Testis (tissue), 2 donors: ENCODE measurements at regions not wholly inside any gene's neighbourhood (a gene's known extent, or its start where the extent isn't known, plus 50 kb on each side); places are given as distances from the start of the nearest gene placed in this dataset.

Source experiments
- DNase-seq: peaks from one replicate; pipeline ENCODE4 v3.0.0-alpha.2; 2019
- H3K27ac ChIP-seq, 2 donors: fragments of 200-600 bp; sonication (generic); one replicate each; pipeline ENCODE4 v1.5.1; 2019
- H3K27me3 ChIP-seq: fragments of 200-600 bp; sonication (generic); one replicate; pipeline ENCODE4 v1.5.1; 2019
- H3K36me3 ChIP-seq: fragments of 200-600 bp; sonication (generic); one replicate; pipeline ENCODE4 v1.5.1; 2017; ENCODE audit warnings: low read depth; ENCODE audit errors: missing control alignments
- H3K4me1 ChIP-seq: fragments of 200-600 bp; sonication (generic); one replicate; pipeline ENCODE4 v1.5.1; 2019
- H3K4me3 ChIP-seq, 2 donors: fragments of 200-600 bp; sonication (generic); one replicate each; pipeline ENCODE4 v1.5.1; 2017 to 2019
- H3K9me3 ChIP-seq: fragments of 200-600 bp; sonication (generic); one replicate; pipeline ENCODE4 v1.5.1; 2017
- POLR2A ChIP-seq: fragments of 450-650 bp; IDR thresholded peaks from one replicate; pipeline ENCODE4 v1.6.1; 2017; ENCODE audit warnings: antibody characterized with exemption, mild to moderate bottlenecking, moderate library complexity
- WGBS, 2 donors: methylation state at CpG; one replicate each; pipeline ENCODE4 v1.1.5; 2018; 5-methylcytosine and 5-hydroxymethylcytosine counted together
- intact Hi-C: fragments of 100-400 bp; cut with DNase I; formaldehyde crosslinking; loops from one replicate; pipeline ENCODE4 v1.15.1; 2023; ENCODE audit warnings: low total_unique reads
- TF ChIP-seq, protein P1 (sequence below), 3 experiments: fragments of 450-650 bp in 2 of 3; fragments of 200-600 bp in 1 of 3; sonication (generic) in 1 of 3; IDR thresholded peaks; one replicate each; pipeline ENCODE4 v1.5.1; 2016 to 2019; ENCODE audit warnings: antibody characterized with exemption in 3 of 3, mild to moderate bottlenecking in 2 of 3, moderate library complexity in 1 of 3

DNA sequence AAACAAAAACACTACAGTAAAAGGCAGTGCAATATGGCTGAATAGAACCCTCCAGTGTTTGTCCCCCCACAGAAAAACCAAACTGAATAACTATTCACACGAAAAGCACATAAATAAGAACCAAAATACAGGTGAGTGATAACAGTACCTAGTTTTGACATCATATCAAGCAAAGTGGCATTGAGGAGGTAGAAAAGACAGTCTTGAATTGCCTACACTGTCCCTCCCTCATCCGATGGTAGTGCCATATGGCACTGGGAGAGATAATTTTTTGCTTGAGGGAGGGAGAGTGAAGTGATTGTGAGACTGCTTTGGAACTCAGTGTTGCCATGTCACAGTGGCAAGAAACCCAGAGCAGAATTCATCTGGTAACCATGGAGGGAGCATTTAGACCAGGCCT is 99.2 kb downstream of the GPR174 start:
- Histone ChIP-seq H3K4me1 (no peaks in the 10 kb centered on the region), H3K27ac (no peak overlapping the region), H3K27me3 (no peaks in the 10 kb centered on the region), H3K36me3 (no peaks in the 10 kb centered on the region), H3K9me3 (no peaks in the 10 kb centered on the region), H3K4me3 (no peak overlapping the region)
- no peak for TF ChIP-seq POLR2A
- TF ChIP-seq, protein P1, sequence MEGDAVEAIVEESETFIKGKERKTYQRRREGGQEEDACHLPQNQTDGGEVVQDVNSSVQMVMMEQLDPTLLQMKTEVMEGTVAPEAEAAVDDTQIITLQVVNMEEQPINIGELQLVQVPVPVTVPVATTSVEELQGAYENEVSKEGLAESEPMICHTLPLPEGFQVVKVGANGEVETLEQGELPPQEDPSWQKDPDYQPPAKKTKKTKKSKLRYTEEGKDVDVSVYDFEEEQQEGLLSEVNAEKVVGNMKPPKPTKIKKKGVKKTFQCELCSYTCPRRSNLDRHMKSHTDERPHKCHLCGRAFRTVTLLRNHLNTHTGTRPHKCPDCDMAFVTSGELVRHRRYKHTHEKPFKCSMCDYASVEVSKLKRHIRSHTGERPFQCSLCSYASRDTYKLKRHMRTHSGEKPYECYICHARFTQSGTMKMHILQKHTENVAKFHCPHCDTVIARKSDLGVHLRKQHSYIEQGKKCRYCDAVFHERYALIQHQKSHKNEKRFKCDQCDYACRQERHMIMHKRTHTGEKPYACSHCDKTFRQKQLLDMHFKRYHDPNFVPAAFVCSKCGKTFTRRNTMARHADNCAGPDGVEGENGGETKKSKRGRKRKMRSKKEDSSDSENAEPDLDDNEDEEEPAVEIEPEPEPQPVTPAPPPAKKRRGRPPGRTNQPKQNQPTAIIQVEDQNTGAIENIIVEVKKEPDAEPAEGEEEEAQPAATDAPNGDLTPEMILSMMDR (IDR thresholded peaks at IDR 0.05) = no peak
- intact Hi-C loops = no loop called here
- DNase-seq = no peak
- 74 to 78% methylated on average over 2 of the region's 2 CpGs for WGBS, 2 donors

DNA sequence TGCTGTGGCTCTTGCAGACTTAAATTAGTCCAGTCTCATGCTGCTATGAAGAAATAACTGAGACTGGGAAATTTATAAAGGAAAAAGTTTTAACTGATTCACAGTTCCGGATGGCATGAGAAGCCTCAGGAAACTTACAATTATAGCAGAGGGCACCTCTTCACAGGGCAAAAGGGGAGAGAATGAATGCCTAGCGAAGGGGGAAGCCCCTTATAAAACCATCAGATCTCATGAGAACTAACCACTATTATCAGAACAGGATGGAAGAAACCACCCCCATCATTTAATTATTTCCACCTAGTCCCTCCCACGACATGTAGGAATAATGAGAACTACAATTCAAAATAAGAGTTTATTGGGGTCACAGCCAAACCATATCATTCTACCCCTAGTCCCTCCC is 91.4 kb downstream of the GPR174 start:
- H3K4me3 ChIP-seq = no peak overlapping the region
- no peak for DNase-seq
- no peaks in the 10 kb centered on the region for H3K4me1 ChIP-seq
- WGBS, 2 donors = 37 to 74% methylated on average over 3 of the region's 3 CpGs
- no peak overlapping the region for H3K27ac ChIP-seq
- H3K36me3 ChIP-seq = no peaks in the 10 kb centered on the region
- TF ChIP-seq, protein P1 (IDR thresholded peaks at IDR 0.05) = no peak
- TF ChIP-seq POLR2A = no peak
- no peaks in the 10 kb centered on the region for H3K9me3 ChIP-seq
- intact Hi-C loops = no loop called here
- H3K27me3 ChIP-seq = no peaks in the 10 kb centered on the region

DNA sequence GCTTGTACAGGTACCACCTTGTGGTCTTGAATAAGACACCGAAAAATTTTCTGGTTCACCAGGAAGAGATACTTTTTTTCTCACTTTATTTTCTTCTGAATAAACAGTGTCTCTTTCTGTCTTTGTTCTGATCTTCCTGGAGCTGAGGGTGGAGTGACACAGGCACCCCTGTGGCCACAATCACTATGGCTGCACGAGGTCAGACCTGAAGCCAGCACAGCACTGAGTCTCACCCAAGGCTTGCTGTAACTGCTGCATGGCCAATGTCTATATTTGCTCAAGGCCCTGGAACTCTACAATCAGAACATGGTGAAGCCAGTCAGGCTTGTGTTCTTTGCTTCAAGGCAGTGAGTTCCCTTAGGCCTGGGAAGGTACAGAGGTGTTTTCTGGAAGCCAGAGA is 87.2 kb downstream of the GPR174 start:
- H3K4me1 ChIP-seq = no peaks in the 10 kb centered on the region
- DNase-seq = no peak
- no peaks in the 10 kb centered on the region for H3K36me3 ChIP-seq
- intact Hi-C loops = no loop called here
- no peaks in the 10 kb centered on the region for H3K27me3 ChIP-seq
- no peak for TF ChIP-seq POLR2A
- TF ChIP-seq, protein P1 (IDR thresholded peaks at IDR 0.05) = no peak
- no peaks in the 10 kb centered on the region for H3K9me3 ChIP-seq
- H3K27ac ChIP-seq = no peak overlapping the region
- 39 to 71% methylated on average over 2 of the region's 2 CpGs for WGBS, 2 donors
- no peak overlapping the region for H3K4me3 ChIP-seq
